Ascending aorta (tissue), 2 donors: ENCODE measurements at regions not wholly inside any gene's neighbourhood (a gene's known extent, or its start where the extent isn't known, plus 50 kb on each side); places are given as distances from the start of the nearest gene placed in this dataset.

Experiments
- DNase-seq, 2 donors: peaks; one replicate each; pipeline ENCODE4 v3.0.0-alpha.2; 2019; ENCODE audit warnings: low spot score in 2 of 2
- H3K27ac ChIP-seq, 2 donors: fragments of 200-600 bp; sonication (generic); one replicate each; pipeline ENCODE4 v1.5.1; 2016 to 2017; ENCODE audit warnings: mild to moderate bottlenecking in 1 of 2
- H3K27me3 ChIP-seq: fragments of 200-600 bp; sonication (generic); one replicate; pipeline ENCODE4 v1.5.1; 2017
- H3K36me3 ChIP-seq, 2 donors: fragments of 200-600 bp; sonication (generic); one replicate each; pipeline ENCODE4 v1.5.1; 2016
- H3K4me1 ChIP-seq, 2 donors: fragments of 200-600 bp; sonication (generic); one replicate each; pipeline ENCODE4 v1.5.1; 2016 to 2017; ENCODE audit warnings: mild to moderate bottlenecking in 1 of 2
- H3K4me3 ChIP-seq, 2 donors: fragments of 200-600 bp; sonication (generic); one replicate each; pipeline ENCODE4 v1.5.1; 2016 to 2017; ENCODE audit warnings: mild to moderate bottlenecking in 1 of 2
- H3K9me3 ChIP-seq, 2 donors: fragments of 200-600 bp; sonication (generic); one replicate each; pipeline ENCODE4 v1.5.1; 2016
- intact Hi-C: fragments of 100-400 bp; cut with DNase I; formaldehyde crosslinking; loops from one replicate; pipeline ENCODE4 v1.15.1; 2023
- TF ChIP-seq, protein P1 (sequence below), 3 experiments: fragments of 200-600 bp in 2 of 3; fragments of 450-650 bp in 1 of 3; sonication (generic) in 2 of 3; IDR thresholded peaks; one replicate each; pipeline ENCODE4 v1.5.1; 2016 to 2019; ENCODE audit warnings: antibody characterized with exemption in 3 of 3, mild to moderate bottlenecking in 1 of 3, moderate library complexity in 1 of 3

- Histone ChIP-seq H3K27me3 (no peaks in the 10 kb centered on the region), H3K36me3 (no peaks in the 10 kb centered on the region), H3K4me1 (no peaks in the 10 kb centered on the region), H3K4me3 (no peak overlapping the region), H3K27ac (no peak overlapping the region), H3K9me3 (no peaks in the 10 kb centered on the region)
- TF ChIP-seq, protein P1, sequence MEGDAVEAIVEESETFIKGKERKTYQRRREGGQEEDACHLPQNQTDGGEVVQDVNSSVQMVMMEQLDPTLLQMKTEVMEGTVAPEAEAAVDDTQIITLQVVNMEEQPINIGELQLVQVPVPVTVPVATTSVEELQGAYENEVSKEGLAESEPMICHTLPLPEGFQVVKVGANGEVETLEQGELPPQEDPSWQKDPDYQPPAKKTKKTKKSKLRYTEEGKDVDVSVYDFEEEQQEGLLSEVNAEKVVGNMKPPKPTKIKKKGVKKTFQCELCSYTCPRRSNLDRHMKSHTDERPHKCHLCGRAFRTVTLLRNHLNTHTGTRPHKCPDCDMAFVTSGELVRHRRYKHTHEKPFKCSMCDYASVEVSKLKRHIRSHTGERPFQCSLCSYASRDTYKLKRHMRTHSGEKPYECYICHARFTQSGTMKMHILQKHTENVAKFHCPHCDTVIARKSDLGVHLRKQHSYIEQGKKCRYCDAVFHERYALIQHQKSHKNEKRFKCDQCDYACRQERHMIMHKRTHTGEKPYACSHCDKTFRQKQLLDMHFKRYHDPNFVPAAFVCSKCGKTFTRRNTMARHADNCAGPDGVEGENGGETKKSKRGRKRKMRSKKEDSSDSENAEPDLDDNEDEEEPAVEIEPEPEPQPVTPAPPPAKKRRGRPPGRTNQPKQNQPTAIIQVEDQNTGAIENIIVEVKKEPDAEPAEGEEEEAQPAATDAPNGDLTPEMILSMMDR (IDR thresholded peaks at IDR 0.05): no peak
- intact Hi-C loops: no loop called here
- no peak for DNase-seq
These were observed 103.7 kb downstream of the BARHL2 start for GRCh38 chr1:90613371-90613770.

DNA sequence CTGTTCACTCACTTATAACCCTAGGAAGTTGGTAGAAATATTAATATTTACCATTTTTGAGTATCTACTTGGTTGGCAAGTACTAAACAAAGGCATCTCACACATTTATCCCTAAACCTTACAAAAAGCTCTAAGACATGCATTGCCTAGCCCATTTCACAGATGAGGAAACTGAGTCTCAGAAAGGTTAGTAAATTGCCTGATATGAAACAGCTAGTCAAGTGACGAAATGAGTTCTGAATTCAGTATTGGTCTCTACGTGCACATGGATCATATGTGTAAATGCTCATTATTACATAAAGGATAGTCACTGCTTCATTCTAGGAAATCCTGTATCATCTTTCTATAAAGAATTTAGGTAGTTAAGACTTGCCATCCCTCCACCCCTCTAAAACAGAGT lies 105.1 kb downstream of the BARHL2 start:
- intact Hi-C loops: no loop called here
- DNase-seq: no peak

GRCh38 chr1:90607736-90608135 lies 109.4 kb downstream of the BARHL2 start:
- no peaks in the 10 kb centered on the region for H3K27me3 ChIP-seq
- H3K4me1 ChIP-seq: no peaks in the 10 kb centered on the region
- no peak overlapping the region for H3K4me3 ChIP-seq
- DNase-seq: no peak
- no peaks in the 10 kb centered on the region for H3K36me3 ChIP-seq
- H3K9me3 ChIP-seq: no peaks in the 10 kb centered on the region
- H3K27ac ChIP-seq: no peak overlapping the region
- TF ChIP-seq, protein P1 (IDR thresholded peaks at IDR 0.05): no peak
- intact Hi-C loops: no loop called here

More for the DNA sequence above, 105.1 kb downstream of the BARHL2 start:
- Histone ChIP-seq H3K27ac (no peak overlapping the region), H3K4me3 (no peak overlapping the region), H3K4me1 (no peaks in the 10 kb centered on the region), H3K27me3 (no peaks in the 10 kb centered on the region), H3K9me3 (no peaks in the 10 kb centered on the region), H3K36me3 (no peaks in the 10 kb centered on the region)
- TF ChIP-seq, protein P1 (IDR thresholded peaks at IDR 0.05): no peak

DNA sequence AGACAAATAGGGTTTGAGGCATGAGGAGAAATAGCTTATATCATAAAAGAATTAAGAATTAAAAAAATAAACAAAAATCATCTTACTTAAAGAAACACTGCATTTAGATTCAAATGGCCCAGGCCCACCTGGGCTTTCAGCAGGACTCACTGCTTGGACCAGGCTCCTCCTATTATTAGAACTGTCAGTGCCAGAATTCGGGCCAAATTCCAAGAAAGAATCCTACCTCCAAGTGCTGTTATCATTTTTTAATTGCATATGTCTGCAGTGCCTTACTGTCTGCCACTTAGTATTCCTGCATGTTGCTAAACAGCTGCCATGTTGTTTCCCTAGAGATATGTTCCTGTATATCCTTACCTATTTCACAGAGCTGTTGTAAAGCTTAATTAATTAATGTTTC lies 112.0 kb downstream of the BARHL2 start:
- Histone ChIP-seq H3K27me3 (no peaks in the 10 kb centered on the region), H3K9me3 (no peaks in the 10 kb centered on the region), H3K4me3 (no peak overlapping the region), H3K27ac (no peak overlapping the region), H3K4me1 (no peaks in the 10 kb centered on the region), H3K36me3 (no peaks in the 10 kb centered on the region)
- no peak for DNase-seq
- intact Hi-C loops: no loop called here
- TF ChIP-seq, protein P1 (IDR thresholded peaks at IDR 0.05): no peak

- H3K27ac ChIP-seq: no peak overlapping the region
- H3K4me1 ChIP-seq: no peaks in the 10 kb centered on the region
- H3K27me3 ChIP-seq: no peaks in the 10 kb centered on the region
- H3K36me3 ChIP-seq: no peaks in the 10 kb centered on the region
- H3K9me3 ChIP-seq: peaks cover 6 to 28% of the 10 kb centered on the region in 2 donors
- no peak for DNase-seq
- H3K4me3 ChIP-seq: no peak overlapping the region
- TF ChIP-seq, protein P1 (IDR thresholded peaks at IDR 0.05): no peak
- intact Hi-C loops: no loop called here
These were observed 123.8 kb downstream of the BARHL2 start for GRCh38 chr1:90593312-90593711.

- no peaks in the 10 kb centered on the region for H3K27me3 ChIP-seq
- H3K4me3 ChIP-seq: no peak overlapping the region
- H3K27ac ChIP-seq: no peak overlapping the region
- no peaks in the 10 kb centered on the region for H3K36me3 ChIP-seq
- peaks cover 6 to 28% of the 10 kb centered on the region in 2 donors for H3K9me3 ChIP-seq
- intact Hi-C loops: no loop called here
- no peak for DNase-seq
- TF ChIP-seq, protein P1 (IDR thresholded peaks at IDR 0.05): no peak
- no peaks in the 10 kb centered on the region for H3K4me1 ChIP-seq
These were observed 125.1 kb downstream of the BARHL2 start for GRCh38 chr1:90591970-90592356.
